Type B pancreatic cell (in vitro differentiated cells): ENCODE measurements at regions not wholly inside any gene's neighbourhood (a gene's known extent, or its start where the extent isn't known, plus 50 kb on each side); places are given as distances from the start of the nearest gene placed in this dataset.

Source experiments
- DNase-seq: peaks from one replicate; pipeline ENCODE4 v3.0.0; 2021; ENCODE audit warnings: mixed read lengths; ENCODE audit not compliant: unreplicated experiment; ENCODE audit errors: extremely low spot score
- H3K27ac Mint-ChIP-seq: 2 replicates; pipeline ENCODE4 v1.8.0; 2021; ENCODE audit warnings: mild to moderate bottlenecking, mixed read lengths
- H3K27me3 Mint-ChIP-seq: 2 replicates; pipeline ENCODE4 v1.8.0; 2021; ENCODE audit warnings: mixed read lengths
- H3K36me3 Mint-ChIP-seq: 2 replicates; pipeline ENCODE4 v1.8.0; 2021; ENCODE audit warnings: mixed read lengths
- H3K4me1 Mint-ChIP-seq: one replicate; pipeline ENCODE4 v1.8.0; 2021; ENCODE audit warnings: mixed read lengths; ENCODE audit not compliant: unreplicated experiment
- H3K4me3 Mint-ChIP-seq: 2 replicates; pipeline ENCODE4 v1.8.0; 2021; ENCODE audit warnings: mild to moderate bottlenecking, mixed read lengths
- H3K9me3 Mint-ChIP-seq: 2 replicates; pipeline ENCODE4 v1.8.0; 2021; ENCODE audit warnings: mixed read lengths
- TF ChIP-seq, protein P1 (sequence below): fragments of 200-600 bp; sonication (generic); conservative IDR thresholded peaks from 2 replicates; pipeline ENCODE4 v1.5.0; 2021; ENCODE audit warnings: antibody characterized with exemption, mild to moderate bottlenecking

- Mint-ChIP-seq H3K36me3 (no peaks in the 10 kb centered on the region), H3K27ac (no peak overlapping the region), H3K4me1 (peaks cover 29% of the 10 kb centered on the region), H3K27me3 (peaks cover 13% of the 10 kb centered on the region), H3K4me3 (no peak overlapping the region), H3K9me3 (peaks cover 6% of the 10 kb centered on the region)
- TF ChIP-seq, protein P1, sequence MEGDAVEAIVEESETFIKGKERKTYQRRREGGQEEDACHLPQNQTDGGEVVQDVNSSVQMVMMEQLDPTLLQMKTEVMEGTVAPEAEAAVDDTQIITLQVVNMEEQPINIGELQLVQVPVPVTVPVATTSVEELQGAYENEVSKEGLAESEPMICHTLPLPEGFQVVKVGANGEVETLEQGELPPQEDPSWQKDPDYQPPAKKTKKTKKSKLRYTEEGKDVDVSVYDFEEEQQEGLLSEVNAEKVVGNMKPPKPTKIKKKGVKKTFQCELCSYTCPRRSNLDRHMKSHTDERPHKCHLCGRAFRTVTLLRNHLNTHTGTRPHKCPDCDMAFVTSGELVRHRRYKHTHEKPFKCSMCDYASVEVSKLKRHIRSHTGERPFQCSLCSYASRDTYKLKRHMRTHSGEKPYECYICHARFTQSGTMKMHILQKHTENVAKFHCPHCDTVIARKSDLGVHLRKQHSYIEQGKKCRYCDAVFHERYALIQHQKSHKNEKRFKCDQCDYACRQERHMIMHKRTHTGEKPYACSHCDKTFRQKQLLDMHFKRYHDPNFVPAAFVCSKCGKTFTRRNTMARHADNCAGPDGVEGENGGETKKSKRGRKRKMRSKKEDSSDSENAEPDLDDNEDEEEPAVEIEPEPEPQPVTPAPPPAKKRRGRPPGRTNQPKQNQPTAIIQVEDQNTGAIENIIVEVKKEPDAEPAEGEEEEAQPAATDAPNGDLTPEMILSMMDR: no peak
- no peak for DNase-seq
Observed at GRCh38 chr10:15455456-15455855, 84.4 kb upstream of the FAM171A1 start.

GRCh38 chr10:15453926-15454325 is 82.8 kb upstream of the FAM171A1 start:
- Mint-ChIP-seq H3K27me3 (peaks cover 13% of the 10 kb centered on the region), H3K4me1 (peaks cover 29% of the 10 kb centered on the region), H3K9me3 (peaks cover 6% of the 10 kb centered on the region), H3K4me3 (no peak overlapping the region), H3K27ac (no peak overlapping the region), H3K36me3 (no peaks in the 10 kb centered on the region)
- DNase-seq: no peak
- TF ChIP-seq, protein P1: no peak

- no peak overlapping the region for H3K27ac Mint-ChIP-seq
- H3K4me1 Mint-ChIP-seq: peaks cover 29% of the 10 kb centered on the region
- H3K36me3 Mint-ChIP-seq: no peaks in the 10 kb centered on the region
- no peak overlapping the region for H3K4me3 Mint-ChIP-seq
- peaks cover 6% of the 10 kb centered on the region for H3K9me3 Mint-ChIP-seq
- TF ChIP-seq, protein P1: no peak
- no peak for DNase-seq
- H3K27me3 Mint-ChIP-seq: peaks cover 13% of the 10 kb centered on the region
Observed at GRCh38 chr10:15453457-15453856, 82.4 kb upstream of the FAM171A1 start.

DNA sequence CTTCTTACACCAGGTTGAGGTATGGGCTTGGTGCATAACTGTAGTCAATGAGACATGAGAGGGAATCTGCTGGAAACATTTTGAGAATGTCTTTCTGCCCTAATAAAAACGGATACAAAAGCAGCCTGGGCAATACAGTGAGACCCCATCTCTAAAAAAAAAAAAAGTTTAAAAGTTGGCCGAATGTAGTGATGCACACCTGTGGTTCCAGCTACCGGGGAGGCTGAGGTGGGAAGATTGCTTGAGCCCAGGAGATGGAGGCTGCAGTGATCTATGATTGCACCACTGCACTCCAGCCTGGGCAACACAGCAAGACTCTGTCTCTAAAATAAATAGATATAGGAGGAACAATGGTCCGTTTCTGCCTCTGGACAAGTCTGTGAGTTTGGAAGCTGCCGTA is 81.5 kb upstream of the FAM171A1 start:
- TF ChIP-seq, protein P1: no peak
- no peak for DNase-seq
- H3K4me1 Mint-ChIP-seq: peaks cover 29% of the 10 kb centered on the region
- no peak overlapping the region for H3K27ac Mint-ChIP-seq
- H3K4me3 Mint-ChIP-seq: no peak overlapping the region
- peaks cover 17% of the 10 kb centered on the region for H3K27me3 Mint-ChIP-seq
- no peaks in the 10 kb centered on the region for H3K36me3 Mint-ChIP-seq
- H3K9me3 Mint-ChIP-seq: peaks cover 6% of the 10 kb centered on the region

- H3K27me3 Mint-ChIP-seq: peaks cover 20% of the 10 kb centered on the region
- no peak for DNase-seq
- H3K4me3 Mint-ChIP-seq: no peak overlapping the region
- TF ChIP-seq, protein P1: no peak
- peaks cover 29% of the 10 kb centered on the region for H3K4me1 Mint-ChIP-seq
- no peak overlapping the region for H3K27ac Mint-ChIP-seq
- H3K9me3 Mint-ChIP-seq: no peaks in the 10 kb centered on the region
- no peaks in the 10 kb centered on the region for H3K36me3 Mint-ChIP-seq
Observed at GRCh38 chr10:15451137-15452094, 80.3 kb upstream of the FAM171A1 start.
